BE2C (cell line): ENCODE measurements at regions not wholly inside any gene's neighbourhood (a gene's known extent, or its start where the extent isn't known, plus 50 kb on each side); places are given as distances from the start of the nearest gene placed in this dataset.
"Not testable (repeated sequence)": the region's sequence is repeated elsewhere in the genome, so short reads cannot be mapped to it uniquely, and the experiment has no call there.

Source experiments
- DNase-seq: peaks from one replicate; pipeline ENCODE4 v3.0.0-alpha.2; 2020
- H3K27me3 ChIP-seq: fragments of 250-450 bp; sonication (Bioruptor Pico); 2 replicates; pipeline ENCODE4 v1.5.1; 2020; ENCODE audit warnings: mild to moderate bottlenecking
- H3K36me3 ChIP-seq: fragments of 250-450 bp; sonication (Bioruptor Pico); 2 replicates; pipeline ENCODE4 v1.5.1; 2020; ENCODE audit warnings: mild to moderate bottlenecking
- H3K4me1 ChIP-seq: fragments of 250-450 bp; sonication (Bioruptor Pico); 2 replicates; pipeline ENCODE4 v1.5.1; 2020
- H3K4me3 ChIP-seq: 2 replicates; pipeline ENCODE4 v1.5.1; 2011; ENCODE audit warnings: low read depth, low read length
- H3K9me3 ChIP-seq: fragments of 250-450 bp; sonication (Bioruptor Pico); 2 replicates; pipeline ENCODE4 v1.5.1; 2020
- CTCF ChIP-seq: IDR thresholded peaks from 2 replicates; pipeline ENCODE4 v1.5.1; 2012; ENCODE audit warnings: mild to moderate bottlenecking, low read depth, low read length

GRCh38 chrX:23515028-23515427 lies 152.3 kb upstream of the PRDX4 start:
- Histone ChIP-seq H3K4me1 (no peaks in the 10 kb centered on the region), H3K4me3 (no peak overlapping the region), H3K9me3 (no peaks in the 10 kb centered on the region), H3K27me3 (no peaks in the 10 kb centered on the region), H3K36me3 (no peaks in the 10 kb centered on the region)
- no peak for TF ChIP-seq CTCF
- DNase-seq = no peak

- not testable (repeated sequence) for H3K36me3 ChIP-seq, H3K4me1 ChIP-seq, H3K4me3 ChIP-seq, DNase-seq, H3K27me3 ChIP-seq, H3K9me3 ChIP-seq
Observed at GRCh38 chrX:23523026-23523657, 144.2 kb upstream of the PRDX4 start.

GRCh38 chrX:23524467-23524866 lies 142.8 kb upstream of the PRDX4 start:
- Histone ChIP-seq H3K36me3 (no peaks in the 10 kb centered on the region), H3K4me1 (no peaks in the 10 kb centered on the region), H3K9me3 (no peaks in the 10 kb centered on the region), H3K27me3 (no peaks in the 10 kb centered on the region), H3K4me3 (no peak overlapping the region)
- DNase-seq = no peak
- TF ChIP-seq CTCF = no peak

- no peak for TF ChIP-seq CTCF
- Histone ChIP-seq H3K36me3 (no peaks in the 10 kb centered on the region), H3K27me3 (no peaks in the 10 kb centered on the region), H3K4me3 (no peak overlapping the region), H3K9me3 (no peaks in the 10 kb centered on the region), H3K4me1 (no peaks in the 10 kb centered on the region)
- DNase-seq = no peak
Observed at GRCh38 chrX:23525531-23525930, 141.8 kb upstream of the PRDX4 start.

- no peak for TF ChIP-seq CTCF
- Histone ChIP-seq H3K9me3 (no peaks in the 10 kb centered on the region), H3K36me3 (no peaks in the 10 kb centered on the region), H3K4me1 (no peaks in the 10 kb centered on the region), H3K4me3 (no peak overlapping the region), H3K27me3 (no peaks in the 10 kb centered on the region)
- no peak for DNase-seq
Observed at GRCh38 chrX:23540532-23540931, 126.8 kb upstream of the PRDX4 start.

- Histone ChIP-seq H3K36me3 (no peaks in the 10 kb centered on the region), H3K4me3 (no peak overlapping the region), H3K4me1 (no peaks in the 10 kb centered on the region), H3K9me3 (no peaks in the 10 kb centered on the region), H3K27me3 (no peaks in the 10 kb centered on the region)
- TF ChIP-seq CTCF = no peak
- DNase-seq = no peak
Observed at GRCh38 chrX:23548164-23548563, 119.1 kb upstream of the PRDX4 start.

- Histone ChIP-seq H3K9me3 (no peaks in the 10 kb centered on the region), H3K27me3 (no peaks in the 10 kb centered on the region), H3K36me3 (no peaks in the 10 kb centered on the region), H3K4me3 (no peak overlapping the region), H3K4me1 (no peaks in the 10 kb centered on the region)
- no peak for DNase-seq
- TF ChIP-seq CTCF = no peak
Observed at GRCh38 chrX:23552303-23552702, 115.0 kb upstream of the PRDX4 start.
